NOMO-1 (cell line): ENCODE measurements at regions not wholly inside any gene's neighbourhood (a gene's known extent, or its start where the extent isn't known, plus 50 kb on each side); places are given as distances from the start of the nearest gene placed in this dataset.

Source experiments
- DNase-seq, 2 experiments: peaks; one replicate each; lab custom pipeline; 2025; ENCODE audit not compliant: unreplicated experiment in 2 of 2; lab: John Stamatoyannopoulos, UW

DNA sequence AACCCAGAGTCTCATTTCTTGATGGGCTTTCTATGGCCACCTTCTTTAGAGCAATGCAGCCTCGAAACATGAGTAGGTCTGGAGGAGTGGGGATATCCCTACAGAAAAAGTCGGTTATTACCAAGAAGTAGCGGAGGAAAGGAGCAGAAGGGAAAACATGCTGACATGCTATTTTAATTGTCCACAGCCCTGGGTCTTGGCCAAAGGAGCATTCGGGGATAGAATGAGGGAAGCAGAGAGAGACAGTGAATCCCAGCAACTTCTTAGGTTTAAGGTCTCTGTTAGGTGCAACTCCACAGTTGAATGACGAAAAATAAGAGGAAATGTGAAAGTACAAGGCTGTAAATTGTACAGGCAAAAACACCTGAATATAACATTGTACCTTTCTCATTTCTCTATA lies 506.7 kb upstream of the CDH18 start:
- DNase-seq = no peak

DNA sequence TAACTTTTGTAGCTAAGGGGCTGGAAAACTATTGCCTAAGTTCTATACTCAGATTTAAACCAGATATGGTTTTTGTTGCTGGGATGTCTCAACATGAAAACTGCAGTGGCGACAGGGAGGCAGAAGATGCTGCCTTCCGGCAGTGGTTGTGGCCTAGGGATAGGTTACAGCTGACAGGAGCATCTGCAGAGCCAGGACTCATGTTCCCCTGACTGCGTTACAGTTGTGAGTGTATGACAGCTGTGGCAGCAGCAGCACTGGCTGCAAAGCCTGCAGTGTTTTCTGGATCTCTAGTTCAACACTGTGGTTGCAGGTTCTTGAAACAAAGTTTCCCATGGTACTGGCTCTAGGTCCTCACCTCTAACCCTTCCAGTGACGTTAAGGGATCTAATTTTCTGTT lies 498.8 kb upstream of the CDH18 start:
- no peak for DNase-seq

GRCh38 chr5:20476016-20476415 lies 488.0 kb upstream of the CDH18 start:
- DNase-seq = no peak

GRCh38 chr5:20470997-20471396 lies 483.0 kb upstream of the CDH18 start:
- DNase-seq = no peak

DNA sequence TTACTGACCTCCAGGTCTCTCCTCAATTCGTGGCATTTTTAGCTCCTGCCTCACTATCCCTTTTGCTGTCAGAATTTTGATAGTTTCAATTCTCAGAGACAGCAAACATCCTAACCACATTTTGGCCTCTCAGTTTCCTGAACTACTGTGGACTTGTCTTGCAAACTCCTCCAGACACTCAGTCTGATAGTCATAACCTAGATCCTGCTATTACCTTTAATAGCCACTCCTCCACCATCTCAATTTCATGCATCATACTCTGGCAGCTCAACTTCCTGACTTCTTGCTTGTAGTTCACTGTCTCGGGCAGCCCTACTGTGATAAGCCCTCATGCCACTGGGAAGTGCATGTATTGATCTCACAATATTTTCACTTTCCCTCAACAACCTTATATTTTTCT lies 481.8 kb upstream of the CDH18 start:
- no peak for DNase-seq

- no peak for DNase-seq
Observed at GRCh38 chr5:20469390-20469789, 481.4 kb upstream of the CDH18 start.

DNA sequence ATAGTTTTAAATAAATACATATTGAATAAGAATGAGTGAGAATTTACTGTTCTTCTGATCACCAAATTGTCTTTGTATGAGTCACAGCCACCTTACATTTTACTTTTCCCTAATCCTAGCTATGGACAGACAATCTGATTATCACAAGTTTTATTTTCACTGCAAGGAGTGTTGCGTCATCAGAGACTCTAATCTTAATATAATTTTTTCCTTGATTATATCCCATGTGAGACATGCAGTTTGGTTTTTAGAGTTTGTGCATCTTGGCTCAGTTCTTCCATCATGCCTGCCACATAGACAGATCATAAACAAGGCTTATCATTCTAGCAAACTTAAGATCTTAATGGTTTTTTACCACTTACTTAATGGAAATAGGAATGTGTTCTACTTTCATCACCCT lies 478.5 kb upstream of the CDH18 start:
- no peak for DNase-seq

DNA sequence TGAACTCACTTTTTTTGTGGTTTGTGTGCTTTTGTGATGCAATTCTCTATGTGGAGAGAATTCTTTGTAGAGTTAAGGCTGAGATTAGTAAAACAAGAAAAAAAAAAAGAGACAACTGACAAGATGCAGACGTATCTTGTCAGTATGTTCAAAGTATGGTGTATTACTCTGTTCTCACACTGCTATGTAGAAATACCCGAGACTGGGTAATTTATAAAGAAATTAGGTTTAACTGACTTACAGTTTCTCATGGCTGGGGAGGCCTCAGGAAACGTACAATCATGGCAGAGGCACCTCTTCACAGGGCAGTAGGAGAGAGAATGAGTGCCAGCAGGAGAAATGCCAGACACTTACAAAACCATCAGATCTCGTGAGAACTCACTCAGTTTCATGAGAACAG lies 475.2 kb upstream of the CDH18 start:
- no peak for DNase-seq

DNA sequence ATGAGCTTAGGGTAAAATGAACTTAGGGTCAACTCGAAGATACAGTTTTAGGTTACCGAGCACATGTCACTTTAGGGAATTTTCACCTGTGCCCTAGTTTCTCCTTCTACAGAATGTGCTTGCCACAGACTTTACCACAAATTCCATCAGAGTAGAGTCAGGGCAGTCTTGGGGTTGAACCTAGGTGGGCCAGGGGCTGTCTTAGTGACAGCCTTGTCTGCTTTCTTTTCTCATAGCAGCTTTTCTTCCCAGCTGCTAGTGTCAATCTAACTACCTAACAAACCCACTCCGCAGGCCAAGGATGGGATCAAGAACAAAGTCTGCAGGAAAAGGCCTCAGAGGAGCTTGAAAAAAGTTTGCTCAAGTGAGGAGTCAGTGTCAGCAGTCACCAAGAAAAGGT lies 458.1 kb upstream of the CDH18 start:
- DNase-seq = no peak

DNA sequence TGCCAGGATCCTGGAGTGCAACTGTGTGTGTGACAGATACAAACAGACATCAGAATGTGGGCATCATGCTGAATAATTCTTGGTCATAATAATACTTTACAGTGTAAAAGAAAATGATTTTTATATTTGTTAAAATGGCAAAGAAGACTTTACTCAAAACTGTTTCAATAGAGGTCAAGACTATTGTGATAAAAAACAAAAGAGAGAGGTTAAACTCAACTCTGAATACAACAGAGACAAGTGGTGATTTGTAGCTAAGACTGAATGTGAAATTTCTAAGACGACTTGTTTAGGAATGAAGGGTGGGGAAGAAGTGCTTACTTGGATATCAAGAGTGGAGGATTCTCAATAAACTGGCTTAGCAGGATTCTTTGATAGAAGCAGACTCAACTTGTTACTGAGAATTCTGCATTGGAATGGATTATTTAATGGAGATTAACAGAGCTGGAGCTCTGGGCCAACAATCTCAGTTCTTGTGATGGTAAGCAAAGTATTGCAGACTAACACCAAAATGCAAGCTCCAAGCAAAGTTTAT lies 457.4 kb upstream of the CDH18 start:
- DNase-seq = no peak

GRCh38 chr5:20434786-20435185 lies 446.8 kb upstream of the CDH18 start:
- no peak for DNase-seq

GRCh38 chr5:20420991-20421595 lies 433.1 kb upstream of the CDH18 start:
- no peak for DNase-seq
